ENCODE measurements at regions not wholly inside any gene's neighbourhood (a gene's known extent, or its start where the extent isn't known, plus 50 kb on each side); places are given as distances from the start of the nearest gene placed in this dataset.
"Not testable (repeated sequence)": the region's sequence is repeated elsewhere in the genome, so short reads cannot be mapped to it uniquely, and the experiment has no call there.

DNA sequence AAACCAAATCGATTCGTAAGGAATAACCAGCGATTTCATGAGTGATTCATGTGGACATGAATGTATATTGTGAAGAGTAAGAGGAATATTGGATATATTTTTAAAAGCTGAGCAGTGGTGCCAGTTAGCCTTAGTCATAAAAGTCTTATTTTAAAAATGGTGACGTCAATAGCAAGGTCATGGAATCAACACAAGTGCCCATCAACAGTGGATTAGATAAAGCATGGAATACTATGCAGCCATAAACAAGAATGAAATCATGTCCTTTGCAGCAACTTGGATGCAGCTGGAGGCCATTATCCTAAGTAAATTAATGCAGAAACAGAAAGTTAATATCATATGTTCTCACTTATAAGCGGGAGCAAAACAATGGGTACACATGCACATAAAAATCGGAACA lies 89.0 kb upstream of the STOX2 start:
- no peak for DNase-seq

GRCh38 chr4:183816882-183817509 lies 88.1 kb upstream of the STOX2 start:
- DNase-seq, result no peak

GRCh38 chr4:183818591-183818990 lies 86.5 kb upstream of the STOX2 start:
- DNase-seq, result not testable (repeated sequence)

DNA sequence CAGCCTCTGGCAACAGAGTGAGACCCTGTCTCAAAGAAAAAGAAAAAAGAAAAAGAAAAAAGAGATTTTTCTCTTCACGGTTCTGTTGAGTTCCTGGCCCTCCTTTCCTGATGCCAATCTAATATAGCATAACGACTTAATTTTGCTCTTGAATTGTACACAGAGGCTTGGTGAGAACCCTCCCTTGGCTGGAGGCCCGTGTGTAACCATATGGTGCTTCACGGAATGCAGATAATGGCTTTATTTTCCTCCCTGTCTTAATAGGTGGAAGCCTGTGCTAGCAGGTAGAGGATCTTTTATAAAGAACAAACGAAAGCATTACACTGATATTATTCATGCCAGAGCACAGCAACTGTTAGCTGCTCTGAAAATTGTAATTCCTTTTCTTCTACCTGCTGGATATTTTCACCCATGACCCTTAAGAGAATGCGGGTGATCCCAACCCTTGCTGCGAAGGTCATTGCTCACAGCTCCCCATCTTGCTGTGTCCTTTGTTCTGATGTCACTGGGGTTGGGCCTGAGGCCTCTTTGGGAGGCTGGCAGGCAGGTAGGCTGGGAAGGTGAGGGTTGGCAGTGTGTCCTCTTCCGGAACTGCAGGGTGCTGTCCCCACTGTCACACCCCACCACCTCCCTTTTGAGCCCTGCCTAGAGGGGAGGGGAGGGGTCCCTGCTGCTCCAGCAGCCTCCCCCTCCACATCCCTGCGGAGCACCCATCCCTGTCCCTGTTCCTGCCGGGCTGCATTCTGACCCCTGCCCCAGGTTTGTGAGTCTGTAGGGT lies 83.8 kb upstream of the STOX2 start:
- no peak for DNase-seq

GRCh38 chr4:183823434-183823833 lies 81.7 kb upstream of the STOX2 start:
- no peak for DNase-seq

GRCh38 chr4:183825346-183825745 lies 79.8 kb upstream of the STOX2 start:
- no peak for DNase-seq

GRCh38 chr4:183826461-183826860 lies 78.6 kb upstream of the STOX2 start:
- no peak for DNase-seq

GRCh38 chr4:183828125-183828524 lies 77.0 kb upstream of the STOX2 start:
- DNase-seq, result no peak

- DNase-seq, result no peak
Measured at GRCh38 chr4:183828839-183829238, 76.3 kb upstream of the STOX2 start.

- DNase-seq, result no peak
Measured at GRCh38 chr4:183830438-183830985, 74.6 kb upstream of the STOX2 start.

DNA sequence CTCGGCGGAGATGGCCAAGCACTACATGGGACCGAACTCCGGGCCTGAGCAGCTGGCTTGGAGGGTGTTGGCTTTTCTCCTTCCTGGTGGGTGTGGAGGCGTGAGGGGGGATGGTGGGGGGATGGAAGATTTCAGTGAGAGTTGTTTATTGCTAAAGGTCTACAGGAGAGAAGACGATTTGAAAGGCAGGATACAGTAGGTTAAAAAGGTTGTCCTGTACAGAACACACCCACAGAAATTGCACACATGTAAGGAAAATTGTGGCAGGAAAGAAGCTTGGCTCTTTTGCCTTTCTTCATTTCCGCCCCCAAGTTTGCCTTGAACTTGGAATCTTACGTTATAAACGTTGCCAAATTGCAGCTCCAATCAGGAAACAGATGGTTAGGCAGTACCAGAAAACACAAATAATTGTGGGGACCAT lies 74.1 kb upstream of the STOX2 start:
- no peak for DNase-seq

DNA sequence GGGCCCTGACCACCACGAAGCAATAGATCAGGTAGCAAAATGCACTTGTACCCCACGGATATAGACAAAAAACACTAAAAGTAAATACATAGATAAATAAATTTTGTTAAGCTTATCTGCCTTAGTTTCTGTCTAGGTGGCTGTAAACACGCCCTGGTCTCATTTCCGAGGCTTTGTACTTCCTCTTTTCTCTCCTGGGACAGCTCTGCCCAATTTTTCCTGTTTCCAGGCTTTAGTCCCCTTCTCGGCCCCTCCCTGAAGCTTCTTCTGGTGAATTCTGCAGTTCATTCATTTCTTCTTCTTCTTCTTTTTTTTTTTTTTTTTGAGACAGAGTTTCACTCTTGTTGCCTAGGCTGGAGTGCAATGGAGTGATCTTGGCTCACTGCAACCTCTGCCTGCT lies 73.4 kb upstream of the STOX2 start:
- no peak for DNase-seq

DNA sequence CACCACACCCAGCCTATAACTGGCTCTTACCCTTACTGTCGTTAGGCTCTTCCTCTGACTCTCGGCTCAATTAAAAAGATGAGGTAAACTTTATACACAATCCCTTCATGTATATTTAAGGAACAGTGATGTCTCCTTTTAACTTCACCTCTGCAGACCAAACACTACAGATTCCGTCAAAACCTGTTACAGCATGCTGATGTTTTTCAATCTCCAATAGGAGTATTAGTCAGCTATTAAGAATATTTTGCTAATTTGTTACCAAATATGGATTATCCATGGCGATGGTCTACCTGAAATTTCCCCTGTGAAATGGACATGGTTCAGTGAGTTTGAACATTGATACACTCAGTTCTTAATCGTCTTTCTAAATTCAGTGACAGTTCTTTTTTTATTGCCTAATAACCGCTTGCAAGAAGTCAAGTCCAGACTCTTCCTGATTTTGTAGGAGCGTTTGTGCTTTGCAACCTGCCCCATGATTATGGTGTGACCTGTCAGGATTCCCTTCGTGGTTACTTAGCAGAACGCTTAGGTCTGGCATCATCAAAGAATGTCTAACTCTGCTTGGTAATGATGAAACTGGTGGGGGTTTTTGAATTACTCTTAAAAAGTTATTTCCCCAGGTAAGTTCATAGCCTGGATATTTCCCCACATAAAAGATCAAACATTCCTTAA lies 72.2 kb upstream of the STOX2 start:
- no peak for DNase-seq

DNA sequence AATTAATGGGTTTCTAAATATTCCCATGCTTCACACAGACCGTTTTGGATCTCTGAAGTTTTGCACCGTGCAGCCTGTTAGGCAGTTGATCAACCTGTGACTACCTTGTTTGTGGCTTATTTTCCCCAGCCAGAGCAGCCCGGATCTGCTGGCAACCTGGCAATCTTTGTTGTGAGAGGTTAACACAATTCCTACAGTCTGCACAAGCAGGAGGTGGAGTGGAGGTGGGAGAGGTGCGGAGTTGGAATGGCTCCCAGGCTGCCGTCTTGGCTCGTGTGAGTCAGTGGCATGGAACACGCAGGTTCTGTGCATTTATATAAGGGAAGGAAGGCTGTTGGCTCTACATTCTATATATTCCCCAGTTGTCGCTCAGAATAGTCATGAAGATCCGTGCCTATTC lies 70.9 kb upstream of the STOX2 start:
- no peak for DNase-seq

- no peak for DNase-seq
Measured at GRCh38 chr4:183837222-183837621, 67.9 kb upstream of the STOX2 start.

- no peak for DNase-seq
Measured at GRCh38 chr4:183838987-183839712, 66.0 kb upstream of the STOX2 start.

- peak; percentile 87 for DNase-seq
Measured at GRCh38 chr4:183840311-183840710, 64.8 kb upstream of the STOX2 start.

GRCh38 chr4:183841001-183841400 lies 64.1 kb upstream of the STOX2 start:
- DNase-seq, result no peak

DNA sequence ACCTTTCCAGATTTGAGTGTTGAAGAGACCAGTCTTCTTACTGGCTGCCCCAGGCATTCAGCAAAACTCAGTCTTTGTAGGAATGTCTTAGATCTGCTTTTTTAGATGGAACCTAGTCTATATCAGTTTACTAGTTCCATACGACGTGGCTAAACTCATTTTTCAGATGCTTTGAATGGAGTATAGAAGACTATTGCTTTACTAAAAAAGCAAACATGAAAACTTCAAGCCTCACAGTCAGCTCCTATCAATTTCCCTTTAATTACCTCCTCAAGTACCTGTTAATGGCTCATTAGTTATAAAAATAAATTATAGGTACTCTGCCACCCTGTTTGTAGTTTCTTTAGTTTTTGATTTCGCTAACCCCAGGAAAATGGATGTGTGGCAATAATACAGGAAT lies 63.0 kb upstream of the STOX2 start:
- no peak for DNase-seq

GRCh38 chr4:183843248-183843671 lies 61.8 kb upstream of the STOX2 start:
- DNase-seq, result no peak

DNA sequence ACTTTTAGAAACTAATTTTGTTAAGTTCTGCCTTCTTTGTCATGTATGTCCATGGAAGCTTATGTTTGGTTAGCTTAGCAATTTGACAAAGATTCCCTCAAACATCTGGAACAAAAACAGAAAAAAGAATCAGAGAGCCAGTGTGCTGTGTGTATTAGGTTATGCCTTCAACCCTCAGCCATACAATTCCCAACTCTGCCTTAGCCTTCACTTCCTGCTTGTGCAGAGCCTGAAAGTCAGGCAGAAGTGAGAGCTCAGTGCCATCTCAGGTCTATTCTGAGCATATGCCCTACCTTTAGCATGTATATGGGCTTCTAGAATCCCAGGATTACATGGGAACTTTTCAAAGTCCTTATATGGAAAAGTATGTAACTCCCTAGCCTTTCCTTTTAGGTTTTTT lies 58.2 kb upstream of the STOX2 start:
- DNase-seq, result no peak

DNA sequence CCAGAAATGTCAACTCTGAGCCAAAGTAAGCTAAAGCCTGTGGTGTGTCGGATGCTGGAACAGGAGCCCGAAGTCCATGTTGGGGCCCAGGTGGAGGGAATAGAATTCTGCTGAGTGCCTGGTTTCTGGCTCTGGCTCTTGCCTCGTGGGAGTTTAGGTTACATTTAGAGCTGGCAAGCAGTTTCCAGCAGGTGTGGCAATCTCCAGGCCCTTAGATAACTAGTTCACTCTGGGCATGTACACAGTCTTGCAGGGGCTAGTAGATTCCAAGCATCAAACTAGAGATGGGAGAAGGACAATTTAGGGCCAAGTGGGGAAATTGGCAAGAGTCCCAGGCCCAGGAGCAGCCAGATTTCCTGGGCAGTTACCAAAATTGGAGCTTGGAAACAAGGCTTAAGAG lies 56.3 kb upstream of the STOX2 start:
- no peak for DNase-seq

- no peak for DNase-seq
Measured at GRCh38 chr4:183852910-183853547, 52.1 kb upstream of the STOX2 start.
